ENCODE measurements at regions not wholly inside any gene's neighbourhood (a gene's known extent, or its start where the extent isn't known, plus 50 kb on each side); places are given as distances from the start of the nearest gene placed in this dataset.

- TF ChIP-seq TP53 (CRISPR knock-in tag; IDR thresholded peaks at IDR 0.05) (no peak), ATF2 (CRISPR knock-in tag; IDR thresholded peaks at IDR 0.05; ENCODE audit: borderline replicate concordance, low read depth) (no peak), PRRX2 (CRISPR knock-in tag; IDR thresholded peaks at IDR 0.05) (no peak), CTCF (IDR thresholded peaks at IDR 0.05) (no peak)
Observed at GRCh38 chr6:1175877-1176276, 136.0 kb upstream of the FOXQ1 start.
